GM19240 (cell line): ENCODE measurements at regions not wholly inside any gene's neighbourhood (a gene's known extent, or its start where the extent isn't known, plus 50 kb on each side); places are given as distances from the start of the nearest gene placed in this dataset.
"Not testable (repeated sequence)": the region's sequence is repeated elsewhere in the genome, so short reads cannot be mapped to it uniquely, and the experiment has no call there.

Experiments used
- DNase-seq: peaks from one replicate; pipeline ENCODE4 v3.0.0; 2011; ENCODE audit warnings: low spot score; ENCODE audit not compliant: insufficient read length

DNA sequence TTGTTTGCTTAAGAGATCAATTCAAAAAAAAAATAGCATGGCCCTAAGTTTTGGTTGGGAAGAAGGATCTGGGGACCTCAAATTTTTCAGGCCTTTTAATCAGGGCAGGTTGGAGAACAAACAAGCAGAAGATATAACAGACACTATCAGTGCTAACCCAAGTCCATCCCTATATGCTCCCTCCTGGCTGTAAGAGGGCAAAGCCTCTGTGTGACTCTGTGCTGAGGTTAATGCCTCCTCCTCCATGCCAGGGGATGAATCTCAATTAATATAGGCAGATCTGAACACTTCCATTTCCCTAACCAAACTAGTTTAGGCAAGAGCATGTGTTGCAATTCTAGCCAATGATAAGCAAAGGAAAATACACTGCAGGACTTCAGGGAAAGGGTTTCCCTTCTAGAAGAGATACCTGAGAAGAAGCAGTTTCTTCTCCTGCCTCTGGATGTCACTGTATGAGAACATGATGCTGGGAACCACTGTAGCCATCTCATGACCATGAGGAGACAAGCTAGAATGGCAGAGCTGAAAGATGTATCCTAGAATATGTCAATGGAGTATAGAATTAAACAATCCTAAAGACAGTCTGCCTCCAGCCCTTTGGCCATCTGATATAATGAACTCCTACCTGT lies 76.0 kb downstream of the CHD9NB start:
- no peak for DNase-seq

DNA sequence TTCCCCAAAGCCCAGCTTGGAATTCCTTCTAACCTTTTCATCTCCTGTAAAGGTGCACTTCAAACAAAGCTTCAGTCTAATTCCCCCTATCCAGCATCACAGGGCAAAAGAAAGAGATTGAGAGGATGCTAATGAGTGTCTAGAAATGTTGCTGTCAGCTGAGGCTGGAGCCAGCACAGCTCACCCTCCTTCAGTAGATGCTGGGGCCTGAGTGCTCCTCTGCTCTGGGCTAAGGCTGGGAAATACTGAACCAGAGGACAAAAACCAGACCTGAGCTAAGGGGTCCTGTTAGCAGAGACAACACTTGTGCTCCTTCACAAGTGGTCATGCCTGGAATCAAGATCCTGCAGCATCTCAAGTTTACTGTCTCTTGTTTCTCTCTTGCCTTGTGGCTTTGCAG lies 85.0 kb downstream of the CHD9NB start:
- no peak for DNase-seq

DNA sequence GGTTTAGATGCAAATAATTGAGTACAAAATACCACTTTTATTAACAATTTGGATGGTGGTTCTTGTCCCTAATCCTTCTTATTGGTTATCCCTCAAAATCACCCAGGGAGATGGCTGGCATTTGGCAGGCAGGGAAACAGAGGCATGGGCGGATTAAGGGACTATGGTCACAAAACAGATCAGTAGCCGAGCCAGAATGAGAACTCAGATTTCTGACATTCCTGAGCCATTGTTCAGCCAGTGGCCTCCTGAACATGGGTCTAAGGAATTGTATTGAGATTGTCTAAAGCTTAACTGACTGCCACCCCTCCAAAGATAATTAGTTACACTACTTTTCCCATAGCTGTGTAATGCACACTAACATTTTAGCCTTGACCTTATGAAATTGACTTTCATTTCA lies 88.4 kb downstream of the CHD9NB start:
- DNase-seq: no peak

DNA sequence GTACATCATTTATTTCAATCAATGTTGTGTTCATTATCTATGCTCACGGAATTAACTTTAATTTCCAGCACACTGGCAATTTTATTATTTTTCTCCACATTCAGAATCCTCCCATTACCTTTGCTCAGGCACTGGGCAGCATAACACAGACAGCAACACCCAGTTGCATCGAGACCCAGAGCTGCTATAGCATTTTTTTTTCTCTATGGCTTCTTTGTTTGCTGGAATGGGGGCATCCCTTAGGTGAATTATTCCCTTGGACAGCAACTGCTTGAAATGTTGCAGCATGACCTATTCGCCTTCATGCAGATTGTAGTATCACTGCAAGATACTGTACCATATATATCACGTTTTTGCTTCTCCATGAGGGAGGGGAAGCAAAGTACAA lies 88.8 kb downstream of the CHD9NB start:
- no peak for DNase-seq

DNA sequence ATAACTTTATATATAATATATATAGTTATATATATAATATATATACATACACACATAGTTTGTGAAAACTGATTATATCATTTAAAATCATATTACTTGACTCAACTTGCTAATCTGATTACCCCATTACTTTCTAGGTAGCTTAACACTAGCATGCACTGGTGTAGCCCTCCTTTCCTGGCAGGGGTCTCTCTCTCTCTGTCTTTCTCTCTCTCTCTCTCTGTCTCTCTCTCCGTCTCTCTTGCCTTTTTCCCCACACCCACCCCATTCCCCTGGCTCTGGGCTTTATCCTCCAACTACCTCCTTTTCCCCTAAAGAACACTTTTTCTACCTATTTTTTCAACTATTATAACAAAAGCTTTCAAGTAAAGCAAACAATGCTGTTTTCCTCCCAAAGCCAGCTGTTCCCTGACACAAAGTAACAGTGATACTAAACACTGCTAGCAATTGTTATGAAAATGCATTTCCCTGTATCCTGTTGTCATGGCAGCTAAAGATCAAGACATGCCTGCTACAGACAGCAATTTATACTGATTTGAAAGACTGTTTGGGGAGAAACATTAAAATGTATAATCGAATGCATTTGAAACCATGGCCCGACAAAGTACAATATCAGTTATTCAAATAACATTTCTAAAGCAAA lies 89.4 kb downstream of the CHD9NB start:
- no peak for DNase-seq

DNA sequence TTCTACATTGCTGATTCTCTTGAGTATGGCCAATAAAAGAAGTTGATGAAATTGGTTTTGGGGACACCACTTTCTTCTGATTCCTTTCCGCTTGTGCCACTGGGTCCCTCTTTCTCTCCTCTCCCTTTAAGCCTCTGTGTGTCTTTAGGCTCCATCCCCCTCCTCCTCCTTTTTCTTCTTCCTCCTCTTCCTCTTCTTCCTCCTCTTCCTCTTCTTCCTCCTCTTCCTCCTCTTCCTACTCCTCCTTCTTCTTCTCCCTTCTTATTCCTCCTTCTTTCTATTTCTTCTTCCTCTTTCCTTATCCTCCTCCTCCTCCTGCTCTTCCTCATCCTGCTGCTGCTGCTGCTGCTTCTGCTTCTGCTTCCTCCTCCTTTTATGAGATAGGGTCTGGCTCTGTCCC lies 93.7 kb downstream of the CHD9NB start:
- no peak for DNase-seq

DNA sequence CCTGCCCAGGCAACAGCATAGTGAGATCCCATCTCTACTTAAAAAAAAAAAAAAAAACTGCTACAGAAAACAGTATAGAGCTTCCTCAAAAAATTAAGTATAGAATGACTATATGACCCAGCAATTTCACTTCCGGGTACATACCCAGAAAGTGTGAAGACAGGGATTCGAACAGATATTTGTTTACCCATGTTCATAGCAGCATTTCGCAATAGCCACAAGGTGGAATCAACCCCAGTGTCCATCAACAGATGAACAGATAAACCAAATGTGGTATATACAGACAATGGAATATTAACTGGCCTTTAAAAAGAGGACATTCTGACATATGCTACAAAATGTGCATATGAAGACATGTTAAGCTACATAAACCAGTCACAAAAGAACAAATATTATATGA lies 95.5 kb downstream of the CHD9NB start:
- DNase-seq: no peak

DNA sequence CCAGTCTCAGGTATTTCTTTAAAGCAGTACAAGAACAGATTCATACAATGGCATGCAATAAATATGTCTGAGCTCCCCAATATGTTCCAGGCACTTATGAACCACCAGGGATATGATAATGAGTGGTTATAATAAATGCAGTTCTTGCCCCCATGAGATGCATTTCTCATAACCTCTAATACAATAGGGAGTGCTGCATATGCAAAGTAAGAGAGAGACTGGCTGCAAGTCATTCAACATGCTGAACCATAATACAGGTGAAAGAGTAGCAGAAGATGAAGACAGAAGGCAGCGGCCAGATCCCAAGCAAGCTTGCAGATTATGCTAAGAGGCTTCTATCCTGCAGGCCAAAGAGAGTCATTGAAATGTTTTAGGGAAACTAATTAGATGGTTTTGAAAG lies 96.7 kb downstream of the CHD9NB start:
- no peak for DNase-seq

DNA sequence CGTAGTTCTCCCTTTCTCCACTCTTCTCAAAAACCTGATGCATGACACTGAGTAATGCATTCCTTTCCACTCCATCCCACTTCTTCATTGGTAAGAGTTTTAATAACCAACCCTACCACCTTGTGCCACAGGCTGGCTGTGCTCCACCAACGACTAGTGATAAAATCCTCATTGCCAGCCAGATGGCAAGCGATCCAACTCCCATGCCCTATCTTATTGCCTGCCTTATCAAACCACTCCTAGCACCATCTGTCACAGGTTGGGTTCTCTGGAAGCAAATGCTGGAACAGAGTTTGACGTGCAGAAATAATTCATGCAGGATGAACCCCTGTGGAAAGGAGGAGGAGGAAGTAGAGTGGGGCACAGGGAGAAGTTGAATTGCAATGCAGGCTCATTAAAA lies 99.5 kb downstream of the CHD9NB start:
- no peak for DNase-seq

DNA sequence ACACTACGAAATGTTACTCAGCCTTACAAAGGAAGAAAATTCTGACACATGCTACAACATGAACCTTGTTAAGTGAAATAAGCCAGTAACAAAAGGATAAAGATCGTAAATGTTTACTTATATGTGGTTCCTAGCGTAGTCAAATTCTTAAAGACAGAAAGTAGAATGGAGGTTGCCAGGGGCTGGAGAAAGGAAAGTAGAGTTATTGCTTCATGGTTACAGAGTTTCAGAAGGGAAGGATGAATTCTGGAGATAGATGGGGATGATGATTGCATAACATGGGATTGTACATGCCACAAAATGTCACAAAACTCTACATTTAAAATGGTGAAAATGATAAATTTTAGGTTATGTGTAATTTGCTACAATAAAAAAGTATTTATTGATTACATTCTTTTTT lies 103.8 kb downstream of the CHD9NB start:
- DNase-seq: no peak

DNA sequence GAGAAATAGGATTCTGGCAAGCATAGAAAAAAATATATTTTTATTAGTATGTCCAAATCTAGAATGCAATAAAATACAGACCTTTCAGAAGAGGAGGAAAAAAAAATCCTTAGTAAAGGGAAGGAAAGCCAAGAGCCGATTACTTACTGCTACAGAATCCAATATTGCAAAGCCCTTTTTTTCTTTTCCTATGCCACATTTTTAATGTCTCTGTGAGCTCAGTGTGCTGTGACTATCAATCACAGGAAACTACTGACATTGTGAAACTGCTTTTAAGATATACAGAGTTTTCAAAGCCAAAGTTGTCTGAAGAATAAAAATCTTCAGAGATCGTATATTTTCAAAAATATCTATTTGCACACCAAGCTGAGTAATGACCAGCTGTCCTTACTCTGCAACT lies 120.4 kb downstream of the CHD9NB start:
- no peak for DNase-seq

DNA sequence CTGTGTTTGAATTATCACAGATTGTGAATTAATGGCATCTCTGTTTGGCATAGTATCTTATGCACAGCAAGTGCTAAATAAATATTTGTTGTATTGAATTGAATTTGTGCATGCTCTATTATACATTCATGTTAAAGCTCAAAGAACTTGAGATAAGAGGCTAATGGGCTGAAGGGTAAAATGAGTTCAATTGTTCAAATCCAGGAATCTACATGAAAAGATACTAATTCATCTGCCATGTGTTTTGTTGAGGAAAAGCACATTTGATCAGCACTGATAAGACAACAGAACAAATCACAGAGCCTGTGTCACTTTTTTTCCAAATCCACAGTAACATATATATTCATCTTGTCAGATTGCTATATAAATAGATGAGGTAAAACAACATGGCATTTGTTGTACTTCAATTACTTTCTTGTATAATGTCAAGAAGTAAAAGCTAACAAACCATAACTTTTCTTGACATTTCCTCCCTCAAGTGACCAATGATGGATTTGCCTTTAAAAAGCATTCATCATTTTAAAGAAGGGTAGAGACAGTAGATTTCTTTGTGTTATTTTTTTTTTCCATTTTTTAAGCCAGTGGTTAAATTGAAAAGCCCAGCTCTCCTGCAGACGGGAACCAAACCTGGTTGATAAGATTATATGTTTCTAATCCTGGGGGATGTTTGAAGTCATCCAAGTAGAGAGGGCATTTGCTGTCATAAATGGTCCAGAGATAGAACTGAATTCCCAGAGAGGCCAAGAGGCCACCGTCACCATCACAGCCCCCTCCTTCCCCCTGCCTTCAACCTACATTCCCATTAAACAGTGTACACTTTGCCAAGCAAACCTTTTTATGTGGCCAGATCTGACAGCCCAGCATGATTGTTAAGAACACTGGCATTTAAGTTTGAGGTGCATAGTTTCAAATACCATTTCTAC lies 123.0 kb downstream of the CHD9NB start:
- no peak for DNase-seq

DNA sequence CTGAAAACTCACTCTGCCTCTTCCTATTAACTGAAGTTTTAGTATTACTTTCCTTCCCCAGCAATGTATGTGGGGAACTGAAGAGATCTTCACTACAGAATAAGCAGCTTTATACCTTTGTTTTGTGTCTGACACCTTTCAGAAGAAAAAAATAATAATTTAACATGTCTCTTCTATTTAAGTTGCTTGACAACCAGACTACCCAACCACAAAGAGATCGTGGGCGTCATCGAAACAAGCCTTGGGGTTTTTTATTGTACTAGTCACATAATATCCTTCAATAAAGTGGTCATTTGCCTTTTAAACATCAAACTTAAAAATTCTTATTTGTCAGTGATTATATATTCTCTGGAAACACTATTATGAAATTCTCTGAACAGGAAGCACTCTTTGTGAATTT lies 123.7 kb downstream of the CHD9NB start:
- DNase-seq: no peak

DNA sequence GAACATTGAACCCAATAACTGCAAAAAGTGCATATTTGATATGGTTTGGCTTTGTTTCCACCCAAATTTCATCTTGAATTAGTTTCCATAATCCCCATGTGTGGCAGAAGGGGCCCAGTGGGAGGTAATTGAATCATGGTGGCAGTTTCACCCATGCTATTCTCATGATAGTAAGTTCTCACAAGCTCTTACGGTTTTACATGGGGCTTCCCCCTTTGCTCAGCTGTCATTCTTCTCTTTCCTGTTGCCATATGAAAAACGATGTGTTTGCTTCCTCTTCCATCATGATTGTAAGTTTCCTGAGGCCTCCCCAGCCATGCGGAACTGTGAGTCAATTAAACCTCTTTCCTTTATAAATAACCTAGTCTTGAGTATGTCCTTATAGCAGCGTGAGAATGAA lies 127.6 kb downstream of the CHD9NB start:
- DNase-seq: no peak

DNA sequence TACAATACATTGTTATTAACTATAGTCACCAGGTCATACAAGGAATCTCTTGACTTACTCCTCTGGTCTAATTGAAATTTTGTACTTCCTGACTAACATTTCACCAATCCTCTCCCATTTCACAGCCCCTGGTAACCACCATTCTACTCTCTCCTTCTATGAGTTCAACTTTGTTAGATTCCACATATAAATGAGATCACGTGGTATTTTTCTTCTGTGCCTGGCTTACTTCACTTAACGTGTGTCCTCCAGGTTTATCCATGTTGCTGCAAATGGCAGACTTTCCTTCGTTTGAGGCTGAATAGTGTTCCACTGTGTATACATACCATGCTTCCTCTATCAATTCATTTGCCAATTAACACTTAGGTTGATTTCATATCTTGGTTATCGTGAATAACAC lies 128.5 kb downstream of the CHD9NB start:
- DNase-seq: no peak

DNA sequence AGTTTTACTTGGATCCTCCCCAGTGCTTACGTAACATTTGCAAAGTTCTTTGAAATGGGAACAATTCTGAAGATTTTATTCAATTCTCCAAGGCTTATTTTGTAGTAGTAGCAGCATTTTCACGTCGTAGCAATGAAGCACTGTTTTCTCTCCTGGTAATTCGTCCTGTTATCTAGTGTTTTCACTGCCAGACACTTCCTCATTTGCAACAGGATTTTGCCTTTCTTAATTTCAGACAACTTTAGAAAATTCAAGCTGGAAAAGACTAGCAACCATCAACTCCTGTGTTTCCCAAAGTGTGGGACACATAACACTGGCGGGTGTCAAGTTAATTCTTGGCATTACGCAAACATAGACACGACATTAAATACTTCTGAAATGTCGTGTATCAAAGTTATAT lies 131.6 kb downstream of the CHD9NB start:
- no peak for DNase-seq

DNA sequence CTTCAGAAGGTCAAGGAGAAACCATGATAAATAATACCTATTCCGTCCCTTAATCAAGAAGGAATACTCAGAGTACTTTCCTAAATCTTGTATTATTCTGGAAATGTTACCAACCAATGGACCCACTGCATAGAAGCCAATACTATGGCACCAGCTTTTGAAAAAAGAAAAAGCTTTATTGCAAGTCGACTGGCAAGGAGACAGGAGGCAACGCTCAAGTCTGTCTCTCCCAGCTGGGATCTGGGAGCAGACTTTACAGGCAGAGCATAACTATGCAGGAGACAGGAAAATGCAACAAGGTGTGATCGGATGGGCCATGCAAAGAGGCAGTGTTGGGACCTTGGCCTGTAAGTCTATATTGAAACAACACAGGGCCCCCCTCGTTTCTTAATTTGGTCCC lies 132.4 kb downstream of the CHD9NB start:
- no peak for DNase-seq

DNA sequence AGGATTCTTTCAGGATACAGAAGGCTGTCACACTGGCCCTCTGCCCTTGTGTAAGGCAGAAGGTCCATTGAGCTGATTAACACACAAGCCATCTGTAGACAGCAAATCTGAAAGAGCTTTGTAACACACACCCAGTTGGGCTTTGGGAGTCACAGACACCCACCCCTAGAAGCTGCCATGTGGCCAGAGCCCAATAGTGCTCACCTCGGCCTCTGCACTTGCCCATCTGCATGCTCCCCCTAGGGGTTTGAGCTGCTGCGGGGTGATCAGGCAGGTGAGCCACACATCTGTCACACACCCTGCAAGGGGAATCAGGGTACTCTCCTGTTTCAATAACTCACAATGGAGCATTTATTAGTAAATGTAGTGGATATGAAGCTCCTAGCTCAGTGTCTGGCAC lies 138.3 kb downstream of the CHD9NB start:
- DNase-seq: no peak

DNA sequence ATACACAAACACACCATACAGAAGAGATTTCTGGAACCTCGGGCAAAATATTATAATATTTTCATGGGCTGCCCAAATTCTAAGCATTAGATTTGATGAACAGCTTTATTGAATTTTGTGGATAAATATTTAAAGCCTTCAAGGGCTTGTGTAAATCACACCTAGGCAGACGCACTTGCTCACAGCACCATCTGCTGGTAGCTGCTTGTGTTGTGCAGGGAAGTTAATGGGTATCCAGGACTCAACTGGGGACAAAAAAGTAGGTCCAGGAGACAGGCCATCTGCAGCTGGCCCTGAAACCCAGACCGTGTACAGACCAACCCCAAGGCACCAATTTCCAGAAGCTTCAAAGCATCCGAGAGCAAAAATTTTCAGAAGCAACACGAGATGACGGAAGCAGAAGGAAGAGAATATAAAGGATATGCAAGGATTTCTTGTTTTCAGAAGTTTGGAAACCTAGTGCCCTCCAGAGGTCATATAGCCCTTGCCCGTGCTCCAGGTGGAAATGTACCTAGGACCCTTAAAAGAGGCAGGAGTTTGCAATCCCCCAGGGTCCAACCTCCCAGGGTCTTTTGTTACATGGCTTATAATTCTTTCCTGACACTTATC lies 140.0 kb downstream of the CHD9NB start:
- peak; percentile 8 for DNase-seq

DNA sequence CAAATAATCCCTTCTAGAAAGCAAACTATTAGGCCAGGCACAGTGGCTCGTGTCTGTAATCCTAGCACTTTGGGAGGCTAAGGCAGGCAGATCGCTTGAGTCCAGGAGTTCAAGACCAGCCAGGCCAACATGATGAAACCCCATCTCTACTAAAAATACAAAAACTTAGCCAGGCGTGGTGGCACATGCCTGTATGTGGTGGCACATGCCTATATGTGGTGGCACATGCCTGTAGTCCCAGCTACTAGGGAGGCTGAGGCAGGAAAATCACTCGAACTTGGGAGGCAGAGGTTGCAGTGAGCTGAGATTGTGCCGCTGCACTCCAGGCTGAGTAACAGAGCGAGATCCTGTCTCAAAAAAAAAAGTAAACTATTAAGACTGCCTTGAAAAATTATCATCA lies 144.6 kb downstream of the CHD9NB start:
- DNase-seq: not testable (repeated sequence)

DNA sequence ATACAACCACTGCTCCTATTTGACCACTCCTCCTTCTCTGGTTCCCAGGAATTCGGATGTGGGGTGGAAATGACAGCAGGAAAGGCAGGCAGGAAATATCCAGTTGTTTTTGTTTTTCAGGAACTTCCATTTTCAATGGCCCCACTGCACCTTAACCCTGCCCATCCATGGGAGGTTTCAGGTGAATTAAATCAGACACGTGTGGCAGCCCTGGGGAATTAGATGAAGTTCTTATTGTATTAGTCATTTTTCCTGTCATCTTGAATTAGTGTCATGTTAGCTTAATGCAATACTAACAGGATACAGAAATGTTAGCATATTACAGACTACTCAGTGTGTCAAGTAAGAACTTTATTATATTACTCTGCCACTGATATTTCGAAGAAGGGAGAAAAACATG lies 146.4 kb downstream of the CHD9NB start:
- no peak for DNase-seq

DNA sequence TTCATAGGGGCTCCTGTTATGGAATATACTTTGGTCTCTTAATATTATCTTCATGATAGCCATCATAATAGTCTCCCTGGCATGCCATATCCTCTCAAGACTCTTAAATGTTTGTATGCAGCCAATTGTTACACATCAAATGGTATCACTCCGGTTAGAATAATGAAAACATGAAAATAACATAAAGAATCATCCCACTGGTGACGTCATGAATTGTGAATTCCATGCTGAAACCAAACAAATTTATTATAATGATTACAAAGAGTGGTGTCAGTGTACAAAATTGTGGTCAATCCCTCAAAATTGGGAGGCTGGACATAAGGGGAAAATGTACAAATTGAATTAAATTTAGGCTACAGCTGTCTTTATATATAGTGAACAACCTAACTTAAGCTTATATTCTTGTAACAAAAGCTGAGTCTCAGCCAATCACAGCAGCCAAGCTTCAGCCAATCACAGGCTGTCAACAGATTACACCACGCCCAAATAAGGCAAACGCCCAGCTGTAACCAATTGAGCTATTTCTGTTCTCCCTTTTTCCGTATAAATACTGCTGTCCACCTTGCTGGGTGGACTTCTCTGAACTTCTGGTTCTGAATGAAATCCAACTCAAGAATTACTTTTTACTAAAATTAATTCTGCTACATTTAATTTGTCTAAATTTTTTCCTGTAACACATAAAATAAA lies 156.1 kb downstream of the CHD9NB start:
- no peak for DNase-seq
